ENCODE measurements at regions not wholly inside any gene's neighbourhood (a gene's known extent, or its start where the extent isn't known, plus 50 kb on each side); places are given as distances from the start of the nearest gene placed in this dataset.
"Not testable (repeated sequence)": the region's sequence is repeated elsewhere in the genome, so short reads cannot be mapped to it uniquely, and the experiment has no call there.

- DNase-seq (ENCODE audit: low spot score) = no peak
These were observed 370.6 kb upstream of the IGFBP3 start for GRCh38 chr7:46291601-46292150.

- no peak for DNase-seq (ENCODE audit: low spot score)
These were observed 370.0 kb upstream of the IGFBP3 start for GRCh38 chr7:46291050-46291438.

DNA sequence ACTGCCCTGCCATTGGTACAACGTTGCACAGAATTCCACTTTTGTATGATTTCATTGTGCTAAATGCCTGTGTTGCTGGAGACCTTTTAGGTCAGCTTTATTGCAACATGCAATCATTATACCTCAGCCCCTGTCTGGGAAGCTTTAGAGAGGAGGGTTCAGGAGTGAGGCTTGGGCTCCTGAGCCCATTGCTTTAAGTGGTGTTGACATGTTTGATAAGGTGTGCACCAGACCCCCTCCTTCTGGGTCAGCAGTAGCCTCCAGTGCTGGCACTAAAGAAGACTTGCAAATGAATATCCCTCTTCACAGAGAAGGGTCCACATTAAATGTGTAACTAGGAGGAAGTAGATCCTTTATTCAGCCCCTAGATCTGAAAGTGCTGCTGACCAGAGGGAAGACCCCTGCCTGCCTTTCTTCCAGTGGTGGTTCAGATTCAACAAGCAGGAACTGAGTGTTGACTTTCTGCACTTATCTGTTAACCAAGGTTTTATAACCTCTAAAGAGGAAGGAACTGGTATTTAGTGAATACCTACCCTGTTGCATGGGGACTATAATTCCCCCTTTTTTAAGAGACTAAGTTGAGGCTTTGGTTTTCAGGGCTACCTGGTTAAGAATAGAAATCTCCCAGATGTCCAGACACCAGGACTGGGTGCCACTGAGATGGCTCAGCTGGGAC is 369.4 kb upstream of the IGFBP3 start:
- DNase-seq (ENCODE audit: low spot score) = no peak

DNA sequence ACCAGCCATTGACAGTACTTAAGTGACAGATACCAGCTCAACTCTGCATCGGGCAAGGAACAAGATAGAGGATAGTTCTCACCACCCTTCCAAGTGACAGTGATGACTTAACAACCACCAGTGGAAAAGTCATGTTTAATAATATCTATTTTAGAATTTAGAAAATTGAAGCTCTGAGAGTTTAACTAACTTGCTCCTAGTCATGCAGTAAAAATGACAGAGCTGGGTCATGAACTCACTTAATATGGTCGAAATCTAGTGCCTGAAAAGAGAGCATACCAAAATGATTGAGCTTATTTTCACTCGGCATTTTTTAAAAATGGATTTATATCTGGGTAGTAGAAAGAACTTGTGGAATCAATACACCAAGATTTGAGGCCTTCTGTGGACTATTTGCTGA is 367.8 kb upstream of the IGFBP3 start:
- no peak for DNase-seq (ENCODE audit: low spot score)

GRCh38 chr7:46288010-46288409 is 366.9 kb upstream of the IGFBP3 start:
- no peak for DNase-seq (ENCODE audit: low spot score)

DNA sequence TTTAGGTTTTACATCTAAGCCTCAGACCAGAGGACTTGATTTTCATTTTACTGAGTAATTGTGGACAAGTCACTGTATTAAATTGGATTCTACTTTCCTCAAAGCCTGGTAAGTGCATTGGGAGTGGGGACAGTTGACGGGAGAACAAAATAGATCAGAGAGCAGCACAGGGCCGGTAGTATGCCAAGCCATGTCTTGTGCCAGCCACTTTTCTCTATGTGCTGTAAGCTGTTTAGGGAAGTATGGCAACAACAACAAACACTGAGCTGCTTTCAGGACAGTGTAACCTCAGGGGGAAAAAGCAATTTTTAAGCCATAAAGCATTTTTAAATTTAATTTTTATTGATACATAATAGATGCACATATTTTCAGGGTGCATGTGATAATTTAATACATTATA is 365.9 kb upstream of the IGFBP3 start:
- no peak for DNase-seq (ENCODE audit: low spot score)

- DNase-seq (ENCODE audit: low spot score) = no peak
These were observed 365.3 kb upstream of the IGFBP3 start for GRCh38 chr7:46286356-46286755.

DNA sequence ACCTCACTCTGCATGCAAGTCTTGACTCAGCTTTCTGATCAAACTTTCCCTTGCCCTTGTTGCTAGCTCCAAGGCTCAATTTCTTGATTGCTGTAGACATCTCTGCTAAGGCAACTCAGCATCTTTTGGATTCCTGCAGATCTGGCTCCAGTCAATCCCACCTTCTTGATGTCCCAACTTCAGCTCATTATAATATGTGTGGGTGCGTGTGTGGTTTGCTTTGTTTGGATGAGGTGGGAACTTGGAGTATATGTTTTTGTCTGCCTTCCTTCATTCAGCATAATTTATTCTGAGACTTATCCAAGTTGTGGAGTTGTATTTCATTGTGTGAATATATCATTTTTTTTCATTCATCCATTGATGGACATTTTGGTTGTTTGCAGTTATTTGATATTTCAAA is 364.8 kb upstream of the IGFBP3 start:
- DNase-seq (ENCODE audit: low spot score) = no peak

DNA sequence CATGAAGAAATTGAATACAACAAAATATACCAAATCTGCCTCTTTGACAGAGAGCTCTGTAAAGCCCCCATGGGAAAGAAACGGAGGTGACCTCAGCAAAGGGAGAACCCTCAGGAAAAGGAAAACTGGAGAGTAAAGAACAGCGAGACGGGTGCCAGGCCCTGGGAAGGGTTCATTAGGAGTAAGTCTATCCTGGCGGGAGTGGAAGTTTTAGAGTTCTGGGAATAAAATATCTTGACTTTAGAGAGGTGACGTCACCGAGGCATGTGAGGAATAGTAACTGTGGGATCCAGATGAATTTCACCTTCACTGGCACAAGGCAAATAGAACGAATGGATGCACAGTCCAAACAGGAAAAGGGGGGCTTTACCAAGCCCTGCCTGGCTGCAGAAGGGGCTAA is 362.8 kb upstream of the IGFBP3 start:
- DNase-seq (ENCODE audit: low spot score) = no peak

DNA sequence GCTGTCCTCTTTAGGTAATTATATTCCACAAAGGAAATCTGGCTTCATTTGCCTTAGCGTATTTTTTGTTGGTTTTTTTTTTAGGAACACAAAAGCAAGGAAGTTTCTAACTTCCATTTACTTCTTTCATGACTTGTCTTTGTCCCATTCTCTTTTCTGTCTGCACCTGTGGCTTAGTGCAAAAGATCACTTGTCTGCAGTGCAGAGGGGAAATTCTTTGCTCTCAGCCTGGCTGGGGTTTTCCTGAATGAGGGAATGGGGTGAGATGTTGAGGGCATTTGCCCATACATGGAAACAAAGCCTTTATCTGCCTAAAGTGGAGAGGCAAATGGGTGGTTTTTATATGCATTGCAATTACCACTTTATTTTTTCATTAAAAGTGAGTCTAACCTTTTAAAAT is 361.1 kb upstream of the IGFBP3 start:
- DNase-seq (ENCODE audit: low spot score) = no peak

DNA sequence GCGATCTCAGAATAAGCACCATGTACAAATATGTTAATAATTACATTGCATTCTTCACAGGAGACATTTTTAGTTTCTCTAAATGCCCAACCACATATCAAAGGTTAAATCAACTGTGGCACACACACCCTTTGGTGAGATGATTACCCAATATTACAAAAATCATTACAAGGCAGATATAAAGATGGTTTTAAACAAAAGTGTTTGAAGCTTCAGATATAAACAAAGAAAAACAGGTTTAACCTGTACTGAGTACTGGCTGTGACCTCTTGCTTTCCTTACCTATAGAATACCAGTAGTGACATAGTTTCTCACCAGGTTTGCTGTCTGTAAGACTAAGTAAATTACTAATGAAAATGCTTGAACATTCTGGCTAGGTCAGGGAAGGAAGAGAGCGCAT is 360.0 kb upstream of the IGFBP3 start:
- no peak for DNase-seq (ENCODE audit: low spot score)

GRCh38 chr7:46279290-46279689 is 358.2 kb upstream of the IGFBP3 start:
- DNase-seq (ENCODE audit: low spot score) = no peak

DNA sequence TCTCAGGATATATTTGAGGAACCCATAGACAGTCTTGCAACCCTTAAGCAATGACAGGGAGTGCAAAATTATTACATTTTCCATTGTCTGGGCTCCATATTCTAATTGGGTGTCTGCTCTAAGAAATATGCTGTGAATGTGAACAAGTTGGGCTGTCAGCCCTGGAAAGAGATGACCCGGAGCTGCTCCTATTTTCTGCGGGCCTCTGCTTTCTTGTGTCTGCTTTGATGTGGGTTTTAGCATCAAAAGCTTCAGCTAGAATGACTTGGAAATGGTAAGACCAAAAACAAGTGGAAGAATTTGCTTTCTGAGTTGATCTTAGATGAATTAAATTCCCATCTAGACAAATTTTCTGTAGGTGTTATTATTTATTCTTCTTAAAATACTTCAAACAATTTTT is 343.6 kb upstream of the IGFBP3 start:
- DNase-seq (ENCODE audit: low spot score) = no peak

DNA sequence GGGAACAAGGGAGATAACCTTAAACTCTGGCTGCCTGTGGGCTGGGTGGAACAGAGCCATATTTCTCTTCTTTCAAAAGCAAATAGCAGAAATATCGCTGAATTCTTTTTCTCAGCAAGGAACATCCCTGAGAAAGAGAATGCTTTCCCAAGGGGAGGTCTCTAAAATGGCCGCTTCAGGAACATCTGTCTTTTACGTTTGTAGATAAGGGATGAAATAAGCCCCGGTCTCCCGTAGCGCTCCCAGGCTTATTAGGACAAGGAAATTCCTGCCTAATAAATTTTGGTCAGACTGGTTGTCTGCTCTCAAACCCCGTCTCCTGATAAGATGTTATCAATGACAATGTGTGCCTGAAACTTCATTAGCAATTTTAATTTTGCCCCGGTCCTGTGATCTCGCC is 340.6 kb upstream of the IGFBP3 start:
- DNase-seq (ENCODE audit: low spot score) = not testable (repeated sequence)

DNA sequence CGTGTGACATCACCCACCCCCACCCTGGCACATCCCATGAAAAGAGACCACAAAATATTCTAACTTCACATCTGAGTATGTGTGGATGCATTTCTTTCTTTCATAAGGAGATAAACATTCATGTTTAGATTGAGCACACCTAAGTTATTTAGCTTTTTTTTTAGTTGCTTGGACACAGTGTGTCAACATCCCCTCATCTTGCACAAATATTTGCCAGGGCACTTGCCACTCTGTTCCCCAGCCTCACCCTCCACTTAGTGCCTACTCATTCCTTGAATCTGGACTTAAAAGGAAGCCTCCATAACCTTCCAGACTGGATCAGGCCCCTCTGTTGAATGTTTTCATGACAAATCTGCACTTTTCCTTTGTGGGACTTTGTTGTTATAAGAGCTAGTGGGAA is 338.9 kb upstream of the IGFBP3 start:
- DNase-seq (ENCODE audit: low spot score) = no peak

GRCh38 chr7:46257761-46258448 is 336.8 kb upstream of the IGFBP3 start:
- DNase-seq (ENCODE audit: low spot score) = no peak

DNA sequence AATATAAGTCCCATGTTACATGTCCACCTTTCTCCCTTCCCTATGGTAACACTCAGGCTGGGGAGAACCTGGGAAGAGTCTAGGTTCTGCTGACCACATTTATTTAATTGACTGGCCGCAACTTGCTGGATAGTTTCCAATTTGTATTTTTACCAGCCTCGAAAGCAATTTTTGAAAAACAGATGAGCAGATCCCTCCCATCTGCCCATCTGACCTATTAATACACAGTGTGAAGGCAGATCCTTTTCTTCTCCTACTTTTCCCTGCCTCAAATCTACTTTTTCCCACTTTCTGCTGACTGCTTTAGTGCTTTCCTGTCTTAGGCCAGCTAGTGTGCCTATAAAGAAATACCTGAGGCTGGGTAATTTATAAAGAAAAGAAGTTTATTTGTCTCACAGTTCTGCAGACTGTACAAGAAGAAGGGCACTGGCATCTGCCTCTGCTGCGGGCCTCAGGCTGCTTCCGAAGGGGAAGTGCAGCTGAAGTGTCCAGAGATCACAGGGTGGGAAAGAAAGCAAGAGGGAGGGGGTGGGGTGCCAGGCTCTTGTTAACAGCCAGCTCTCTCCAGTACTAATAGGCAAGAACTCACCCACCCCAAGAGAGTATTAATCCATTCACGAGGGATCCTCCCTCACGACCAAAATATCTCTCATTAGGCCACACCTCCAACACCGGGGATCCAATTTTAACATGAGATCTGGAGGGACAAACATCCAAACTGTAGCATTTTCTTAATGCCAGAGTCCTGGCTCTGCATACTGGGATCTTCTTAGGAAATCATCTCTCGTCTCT is 336.0 kb upstream of the IGFBP3 start:
- no peak for DNase-seq (ENCODE audit: low spot score)

DNA sequence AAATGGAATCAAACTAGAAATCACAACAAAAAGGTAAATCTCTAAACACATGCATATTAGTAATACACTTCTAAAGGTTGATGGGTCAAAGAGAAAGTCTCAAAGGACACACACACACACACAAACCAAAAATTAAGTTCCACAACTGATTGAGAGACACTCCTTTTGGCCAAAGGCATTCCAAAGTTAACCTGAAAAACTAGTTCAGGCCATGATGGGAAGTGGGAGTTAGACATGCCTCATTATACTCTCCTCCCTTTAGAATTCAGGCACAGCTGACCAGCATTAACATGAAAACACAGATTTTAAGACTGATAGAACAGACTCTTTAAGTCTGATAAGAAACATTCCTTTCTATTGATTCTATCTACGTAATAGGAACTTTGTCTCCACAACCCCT is 332.4 kb upstream of the IGFBP3 start:
- DNase-seq (ENCODE audit: low spot score) = no peak

DNA sequence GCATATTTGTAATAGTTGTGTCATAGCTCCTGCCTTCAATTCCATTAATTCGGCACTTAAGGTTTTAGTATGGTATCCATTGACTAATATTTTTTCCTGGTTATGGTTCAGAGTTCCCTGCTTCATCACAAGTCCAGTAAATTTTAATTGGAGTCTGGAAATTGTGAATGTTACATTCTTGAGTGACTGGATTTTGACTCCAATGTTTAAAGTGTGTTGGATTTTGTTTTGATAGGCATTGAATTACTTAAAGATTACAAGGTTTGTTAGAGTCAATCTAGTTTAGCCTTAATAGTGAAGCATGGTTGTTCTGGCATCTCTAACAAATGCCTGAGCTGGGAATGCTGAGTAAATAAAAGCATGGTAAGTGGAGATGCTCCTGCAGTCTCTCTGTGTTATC is 326.6 kb upstream of the IGFBP3 start:
- no peak for DNase-seq (ENCODE audit: low spot score)

GRCh38 chr7:46245586-46246111 is 324.6 kb upstream of the IGFBP3 start:
- no peak for DNase-seq (ENCODE audit: low spot score)

DNA sequence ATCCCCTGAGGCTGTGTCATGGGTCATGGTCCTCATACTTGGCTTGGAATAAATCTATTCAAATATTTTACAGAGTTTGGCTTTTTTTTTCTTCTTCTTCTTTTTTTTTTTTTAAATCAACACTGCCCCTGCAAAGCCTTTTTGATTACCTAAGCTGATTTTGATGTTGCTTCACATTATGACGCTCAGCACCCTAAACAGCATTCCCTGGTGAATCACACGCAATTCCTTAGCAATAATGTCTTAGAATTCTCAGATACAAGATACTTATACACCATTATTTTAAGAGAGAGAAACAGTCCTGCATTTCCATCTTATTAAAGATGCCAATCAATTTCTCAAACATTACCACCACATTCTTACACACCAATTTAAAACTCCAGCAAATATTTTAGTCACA is 323.7 kb upstream of the IGFBP3 start:
- no peak for DNase-seq (ENCODE audit: low spot score)

- DNase-seq (ENCODE audit: low spot score) = no peak
These were observed 322.3 kb upstream of the IGFBP3 start for GRCh38 chr7:46243406-46243805.

GRCh38 chr7:46239846-46240245 is 318.8 kb upstream of the IGFBP3 start:
- DNase-seq (ENCODE audit: low spot score) = no peak
